Heart left ventricle (tissue), 16 donors: ENCODE measurements at regions not wholly inside any gene's neighbourhood (a gene's known extent, or its start where the extent isn't known, plus 50 kb on each side); places are given as distances from the start of the nearest gene placed in this dataset.

ENCODE experiments used
- ATAC-seq, 4 donors: fragments of 200-7000 bp; cut with Tn5 transposase; one replicate each; pipeline ENCODE4 v1.9.1; 2020 to 2022; ENCODE audit warnings: moderate library complexity in 4 of 4, mild to moderate bottlenecking in 3 of 4, moderate number of reproducible peaks in 1 of 4
- DNase-seq, 5 donors: peaks; one replicate each; pipeline ENCODE4 v3.0.0-alpha.2; 2020
- H3K27ac ChIP-seq, 12 donors: fragments of 200-600 bp; sonication (generic) in 4 of 12; one replicate each; pipeline versions ENCODE4 v1.5.0 to v1.8.0; 2016 to 2022; ENCODE audit warnings: mild to moderate bottlenecking in 2 of 12
- H3K27me3 ChIP-seq, 9 donors: fragments of 200-600 bp; sonication (generic) in 2 of 9; one replicate each; pipeline versions ENCODE4 v1.5.1 to v1.8.0; 2016 to 2022; ENCODE audit warnings: mild to moderate bottlenecking in 3 of 9
- H3K36me3 ChIP-seq, 9 donors: fragments of 200-600 bp; sonication (generic) in 2 of 9; one replicate each; pipeline versions ENCODE4 v1.5.0 to v1.8.0; 2018 to 2022; ENCODE audit warnings: mild to moderate bottlenecking in 2 of 9
- H3K4me1 ChIP-seq, 12 donors: fragments of 200-600 bp; sonication (generic) in 4 of 12; one replicate each; pipeline versions ENCODE4 v1.5.0 to v1.8.0; 2016 to 2022; ENCODE audit warnings: mild to moderate bottlenecking in 3 of 12
- H3K4me3 ChIP-seq, 12 donors: fragments of 200-600 bp; sonication (generic) in 4 of 12; one replicate each; pipeline versions ENCODE4 v1.5.0 to v1.8.0; 2017 to 2022; ENCODE audit warnings: mild to moderate bottlenecking in 9 of 12, moderate library complexity in 4 of 12
- H3K9me3 ChIP-seq, 12 donors: fragments of 200-600 bp; sonication (generic) in 4 of 12; one replicate each; pipeline versions ENCODE4 v1.5.0 to v1.8.0; 2016 to 2022; ENCODE audit warnings: mild to moderate bottlenecking in 1 of 12
- CTCF ChIP-seq, 12 donors: fragments of 200-600 bp; sonication (generic) in 4 of 12; IDR thresholded peaks; one replicate each; pipeline versions ENCODE4 v1.5.0 to v1.8.0; 2018 to 2022; ENCODE audit warnings: antibody characterized with exemption in 12 of 12, mild to moderate bottlenecking in 5 of 12
- POLR2A ChIP-seq, 2 donors: fragments of 450-650 bp; IDR thresholded peaks; one replicate each; pipeline ENCODE4 v1.6.1; 2017; ENCODE audit warnings: antibody characterized with exemption in 2 of 2, mild to moderate bottlenecking in 2 of 2, moderate library complexity in 2 of 2
- WGBS, 4 donors: extraction: QIAGEN DNeasy Blood & Tissue Kit in 2 of 4; methylation state at CpG; one replicate each; pipeline versions ENCODE4 v1.1.5 to v1.1.7; 2013 to 2018; 5-methylcytosine and 5-hydroxymethylcytosine counted together
- intact Hi-C, 10 donors: fragments of 100-400 bp; cut with DNase I; formaldehyde crosslinking; loops; one replicate each; pipeline versions ENCODE4 v1.11.1 to v1.14.2; 2022
- donor health status: ischemic (EF 13 %, LVEDD 7.1; RV severe dilation, severe dysfunction).
- donor health status: healthy with polysubstance abuse.
- donor health status: DM: no; HTN: yes; CAD: no.
- donor health status: DM: no; HTN: no; CAD: no.
- donor health status: ischemic (EF 25% LVEDD 6.9; RV normal size, moderate dysfunction).
- donor health status: ischemic (EF 25% LVEDD 5.7; RV mildly dilated, moderate dysfunction).
- donor health status: healthy.
- donor health status: DM: yes; HTN: yes; CAD: no.
- donor health status: ischemic (EF 35%, LVEDD 5.7; RV mildly dilated, moderate dysfunction).
- donor health status: nonischemic (EF 11% LVEDD 7.7; RV severe dilation, severe dysfunction).
- donor health status: DM: yes; HTN: yes; CAD: no.
- donor health status: PGD.
- donor health status: ischemic (EF 29% LVEDD 5.4; RV normal size, mild dysfunction).
- donor health status: nonischemic (EF 23%, LVEDD 6.1; RV moderate dilation, normal function).

- H3K4me1 ChIP-seq = peaks cover 0 to 10% (median 0%) of the 10 kb centered on the region in 12 donors
- no peak overlapping the region for H3K27ac ChIP-seq
- whole genome bisulfite sequencing, 4 donors = 55 to 79% (median 60%) methylated on average over 6 of the region's 6 CpGs
- intact Hi-C loops = no loop called here
- H3K27me3 ChIP-seq = no peaks in the 10 kb centered on the region
- no peak for TF ChIP-seq CTCF (IDR thresholded peaks at IDR 0.05)
- H3K4me3 ChIP-seq = no peak overlapping the region
- no peak for DNase-seq
- no peaks in the 10 kb centered on the region for H3K36me3 ChIP-seq
- no peak for ATAC-seq
- H3K9me3 ChIP-seq = peaks cover 0 to 3% (median 0%) of the 10 kb centered on the region in 12 donors
Observed at GRCh38 chr1:218671573-218671972, 326.4 kb downstream of the TGFB2 start.

- DNase-seq (no peak), ATAC-seq (no peak)
- TF ChIP-seq CTCF (IDR thresholded peaks at IDR 0.05) = no peak
- no peak for TF ChIP-seq POLR2A (IDR thresholded peaks at IDR 0.05)
- WGBS, 4 donors = 94 to 95% (median 94%) methylated on average over 2 of the region's 2 CpGs
- Histone ChIP-seq H3K4me1 (peaks cover 0 to 10% (median 0%) of the 10 kb centered on the region in 12 donors), H3K4me3 (no peak overlapping the region), H3K27ac (no peak overlapping the region), H3K36me3 (no peaks in the 10 kb centered on the region), H3K9me3 (peaks cover 0 to 3% (median 0%) of the 10 kb centered on the region in 12 donors), H3K27me3 (no peaks in the 10 kb centered on the region)
- intact Hi-C loops = no loop called here
Observed at GRCh38 chr1:218673170-218673569, 328.0 kb downstream of the TGFB2 start.

GRCh38 chr1:218674280-218674773 lies 329.2 kb downstream of the TGFB2 start:
- TF ChIP-seq CTCF (IDR thresholded peaks at IDR 0.05) (peak in 3 of 12 donors; percentile 7 to 30 (median 16)), POLR2A (IDR thresholded peaks at IDR 0.05) (no peak)
- ATAC-seq (peak; percentile 66 to 81 (median 73)), DNase-seq (peak in 4 of 5 donors; percentile 12 to 27 (median 20))
- Histone ChIP-seq H3K27ac (peak overlapping the region in 6 of 12 donors; percentile 8 to 62 (median 40)), H3K27me3 (no peaks in the 10 kb centered on the region), H3K4me3 (peak overlapping the region in 6 of 12 donors; percentile 5 to 46 (median 30)), H3K4me1 (peaks cover 0 to 10% (median 0%) of the 10 kb centered on the region in 12 donors), H3K9me3 (peaks cover 0 to 3% (median 0%) of the 10 kb centered on the region in 12 donors), H3K36me3 (no peaks in the 10 kb centered on the region)
- intact Hi-C loops = no loop called here
- WGBS, 4 donors = 10 to 22% (median 20%) methylated on average over 6 to 9 of the region's 9 CpGs

- Histone ChIP-seq H3K9me3 (no peaks in the 10 kb centered on the region), H3K36me3 (no peaks in the 10 kb centered on the region), H3K27ac (no peak overlapping the region), H3K4me1 (peaks cover 0 to 10% (median 0%) of the 10 kb centered on the region in 12 donors), H3K4me3 (no peak overlapping the region), H3K27me3 (no peaks in the 10 kb centered on the region)
- TF ChIP-seq CTCF (IDR thresholded peaks at IDR 0.05) (no peak), POLR2A (IDR thresholded peaks at IDR 0.05) (no peak)
- intact Hi-C loops = no loop called here
- 72 to 76% (median 75%) methylated on average over 7 of the region's 7 CpGs for WGBS, 4 donors
- ATAC-seq = no peak
- no peak for DNase-seq
Observed at GRCh38 chr1:218677026-218677425, 331.9 kb downstream of the TGFB2 start.
